A549 (cell line): ENCODE measurements at regions not wholly inside any gene's neighbourhood (a gene's known extent, or its start where the extent isn't known, plus 50 kb on each side); places are given as distances from the start of the nearest gene placed in this dataset.

Source experiments
- EHF ChIP-seq: fragments of 250-450 bp; sonication (Bioruptor Pico); IDR thresholded peaks from 2 replicates; pipeline ENCODE4 v1.5.0; 2020; ENCODE audit warnings: mild to moderate bottlenecking
- HDAC2 ChIP-seq: fragments of 200-600 bp; sonication (generic); IDR thresholded peaks from 2 replicates; pipeline ENCODE4 v1.6.1; 2016
- HOXA7 ChIP-seq: fragments of 250-450 bp; sonication (Bioruptor Pico); IDR thresholded peaks from 2 replicates; pipeline ENCODE4 v1.5.0; 2020; ENCODE audit warnings: mild to moderate bottlenecking, moderate library complexity
- JUN ChIP-seq, 2 experiments: fragments of >200 bp; sonication (Bioruptor Twin); formaldehyde crosslinking; IDR thresholded peaks; 2 replicates in 1 of 2; 3 replicates in 1 of 2; pipeline ENCODE4 v1.6.1; 2016 to 2017
- MAX ChIP-seq: IDR thresholded peaks from 2 replicates; pipeline ENCODE4 v1.6.1; 2012
- MAZ ChIP-seq: fragments of 150-350 bp; IDR thresholded peaks from 2 replicates; pipeline ENCODE4 v1.6.1; 2014; ENCODE audit warnings: antibody characterized with exemption, low read depth, low read length, borderline replicate concordance
- NR3C1 ChIP-seq: fragments of >200 bp; sonication (Bioruptor Twin); formaldehyde crosslinking; IDR thresholded peaks from 3 replicates; pipeline ENCODE4 v1.6.1; 2017
- TF ChIP-seq, protein P1 (sequence below): fragments of >200 bp; sonication (Bioruptor Twin); formaldehyde crosslinking; IDR thresholded peaks from 3 replicates; pipeline ENCODE4 v1.5.1; 2016
- TF ChIP-seq, protein P2 (sequence below): IDR thresholded peaks from 2 replicates; pipeline ENCODE4 v1.6.1; 2012

DNA sequence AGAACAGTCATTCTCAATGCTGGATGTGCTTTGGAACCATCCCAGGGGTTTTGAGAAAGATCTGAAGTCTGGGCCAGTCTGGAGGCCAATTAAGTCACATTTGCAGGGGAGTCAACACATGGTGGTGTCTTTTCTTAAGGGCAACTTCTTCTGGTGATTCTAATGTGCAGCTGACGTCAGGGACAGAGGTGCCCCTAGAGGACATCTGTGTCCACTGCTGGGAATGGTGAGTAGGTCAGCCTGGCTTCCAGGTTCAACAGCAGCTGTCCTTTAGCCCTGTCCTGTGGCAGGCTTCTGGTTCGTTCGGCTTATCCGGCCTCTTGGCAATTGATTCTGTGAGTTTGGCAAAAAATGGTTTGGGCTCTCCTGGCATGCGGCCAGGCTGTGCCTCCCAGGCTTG lies 269.7 kb upstream of the HABP2 start:
- TF ChIP-seq, protein P1, sequence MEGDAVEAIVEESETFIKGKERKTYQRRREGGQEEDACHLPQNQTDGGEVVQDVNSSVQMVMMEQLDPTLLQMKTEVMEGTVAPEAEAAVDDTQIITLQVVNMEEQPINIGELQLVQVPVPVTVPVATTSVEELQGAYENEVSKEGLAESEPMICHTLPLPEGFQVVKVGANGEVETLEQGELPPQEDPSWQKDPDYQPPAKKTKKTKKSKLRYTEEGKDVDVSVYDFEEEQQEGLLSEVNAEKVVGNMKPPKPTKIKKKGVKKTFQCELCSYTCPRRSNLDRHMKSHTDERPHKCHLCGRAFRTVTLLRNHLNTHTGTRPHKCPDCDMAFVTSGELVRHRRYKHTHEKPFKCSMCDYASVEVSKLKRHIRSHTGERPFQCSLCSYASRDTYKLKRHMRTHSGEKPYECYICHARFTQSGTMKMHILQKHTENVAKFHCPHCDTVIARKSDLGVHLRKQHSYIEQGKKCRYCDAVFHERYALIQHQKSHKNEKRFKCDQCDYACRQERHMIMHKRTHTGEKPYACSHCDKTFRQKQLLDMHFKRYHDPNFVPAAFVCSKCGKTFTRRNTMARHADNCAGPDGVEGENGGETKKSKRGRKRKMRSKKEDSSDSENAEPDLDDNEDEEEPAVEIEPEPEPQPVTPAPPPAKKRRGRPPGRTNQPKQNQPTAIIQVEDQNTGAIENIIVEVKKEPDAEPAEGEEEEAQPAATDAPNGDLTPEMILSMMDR, result 0 out of 3 replicates have a peak, but pooled peaks have one; percentile 5
- TF ChIP-seq MAZ (no peak), MAX (no peak), JUN (IDR thresholded peaks at IDR 0.05) (no peak), NR3C1 (no peak), HDAC2 (no peak), HOXA7 (CRISPR knock-in tag) (no peak), EHF (CRISPR knock-in tag) (no peak)
- TF ChIP-seq, protein P2, sequence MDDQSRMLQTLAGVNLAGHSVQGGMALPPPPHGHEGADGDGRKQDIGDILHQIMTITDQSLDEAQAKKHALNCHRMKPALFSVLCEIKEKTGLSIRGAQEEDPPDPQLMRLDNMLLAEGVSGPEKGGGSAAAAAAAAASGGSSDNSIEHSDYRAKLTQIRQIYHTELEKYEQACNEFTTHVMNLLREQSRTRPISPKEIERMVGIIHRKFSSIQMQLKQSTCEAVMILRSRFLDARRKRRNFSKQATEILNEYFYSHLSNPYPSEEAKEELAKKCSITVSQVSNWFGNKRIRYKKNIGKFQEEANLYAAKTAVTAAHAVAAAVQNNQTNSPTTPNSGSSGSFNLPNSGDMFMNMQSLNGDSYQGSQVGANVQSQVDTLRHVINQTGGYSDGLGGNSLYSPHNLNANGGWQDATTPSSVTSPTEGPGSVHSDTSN, result no peak
